Transverse colon (tissue), 4 donors: ENCODE measurements at regions not wholly inside any gene's neighbourhood (a gene's known extent, or its start where the extent isn't known, plus 50 kb on each side); places are given as distances from the start of the nearest gene placed in this dataset.
"Not testable (repeated sequence)": the region's sequence is repeated elsewhere in the genome, so short reads cannot be mapped to it uniquely, and the experiment has no call there.

Source experiments
- POLR2A ChIP-seq: fragments of 450-650 bp; IDR thresholded peaks from one replicate; pipeline ENCODE4 v1.6.1; 2016; ENCODE audit warnings: antibody characterized with exemption, mild to moderate bottlenecking, moderate library complexity
- POLR2AphosphoS5 ChIP-seq, 3 donors: sonication (generic); formaldehyde crosslinking; IDR thresholded peaks; one replicate each; pipeline ENCODE4 v1.6.1; 2016; ENCODE audit warnings: antibody characterized with exemption in 3 of 3
- TF ChIP-seq, protein P1 (sequence below), 5 experiments: fragments of 200-600 bp in 3 of 5; fragments of 450-650 bp in 2 of 5; sonication (generic) in 3 of 5; IDR thresholded peaks; 1 replicate in 2 of 5; 2 replicates in 3 of 5; pipeline ENCODE4 v1.5.1; 2016 to 2017; ENCODE audit warnings: antibody characterized with exemption in 5 of 5, inconsistent platforms in 3 of 5, mild to moderate bottlenecking in 2 of 5, moderate library complexity in 1 of 5

- TF ChIP-seq, protein P1, sequence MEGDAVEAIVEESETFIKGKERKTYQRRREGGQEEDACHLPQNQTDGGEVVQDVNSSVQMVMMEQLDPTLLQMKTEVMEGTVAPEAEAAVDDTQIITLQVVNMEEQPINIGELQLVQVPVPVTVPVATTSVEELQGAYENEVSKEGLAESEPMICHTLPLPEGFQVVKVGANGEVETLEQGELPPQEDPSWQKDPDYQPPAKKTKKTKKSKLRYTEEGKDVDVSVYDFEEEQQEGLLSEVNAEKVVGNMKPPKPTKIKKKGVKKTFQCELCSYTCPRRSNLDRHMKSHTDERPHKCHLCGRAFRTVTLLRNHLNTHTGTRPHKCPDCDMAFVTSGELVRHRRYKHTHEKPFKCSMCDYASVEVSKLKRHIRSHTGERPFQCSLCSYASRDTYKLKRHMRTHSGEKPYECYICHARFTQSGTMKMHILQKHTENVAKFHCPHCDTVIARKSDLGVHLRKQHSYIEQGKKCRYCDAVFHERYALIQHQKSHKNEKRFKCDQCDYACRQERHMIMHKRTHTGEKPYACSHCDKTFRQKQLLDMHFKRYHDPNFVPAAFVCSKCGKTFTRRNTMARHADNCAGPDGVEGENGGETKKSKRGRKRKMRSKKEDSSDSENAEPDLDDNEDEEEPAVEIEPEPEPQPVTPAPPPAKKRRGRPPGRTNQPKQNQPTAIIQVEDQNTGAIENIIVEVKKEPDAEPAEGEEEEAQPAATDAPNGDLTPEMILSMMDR (IDR thresholded peaks at IDR 0.05) = not testable (repeated sequence)
- TF ChIP-seq POLR2A; POLR2AphosphoS5 (IDR thresholded peaks at IDR 0.05): not testable (repeated sequence)
Measured at GRCh38 chrX:121381915-121382314, 334.5 kb downstream of the GLUD2 start.
